ENCODE measurements at regions not wholly inside any gene's neighbourhood (a gene's known extent, or its start where the extent isn't known, plus 50 kb on each side); places are given as distances from the start of the nearest gene placed in this dataset.

DNA sequence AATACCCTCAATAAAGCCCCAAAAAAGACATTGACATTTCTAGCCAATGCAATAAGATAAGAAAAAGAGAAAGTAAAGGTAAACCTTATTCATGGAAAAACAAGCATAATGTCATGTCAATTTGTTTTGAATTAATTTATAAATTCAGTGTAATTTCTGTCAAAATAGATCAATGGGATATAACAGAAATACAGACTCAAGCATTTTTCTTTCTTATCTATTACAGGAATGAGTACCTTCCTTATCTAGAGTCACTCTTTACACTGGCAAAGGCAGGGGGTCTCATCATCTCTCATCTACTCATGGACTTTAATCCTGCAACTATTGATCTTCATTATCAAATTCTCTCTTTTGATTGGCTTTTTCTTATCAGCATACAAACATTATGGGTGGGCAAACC is 127.1 kb upstream of the SHH start:
- TF ChIP-seq, protein P1, sequence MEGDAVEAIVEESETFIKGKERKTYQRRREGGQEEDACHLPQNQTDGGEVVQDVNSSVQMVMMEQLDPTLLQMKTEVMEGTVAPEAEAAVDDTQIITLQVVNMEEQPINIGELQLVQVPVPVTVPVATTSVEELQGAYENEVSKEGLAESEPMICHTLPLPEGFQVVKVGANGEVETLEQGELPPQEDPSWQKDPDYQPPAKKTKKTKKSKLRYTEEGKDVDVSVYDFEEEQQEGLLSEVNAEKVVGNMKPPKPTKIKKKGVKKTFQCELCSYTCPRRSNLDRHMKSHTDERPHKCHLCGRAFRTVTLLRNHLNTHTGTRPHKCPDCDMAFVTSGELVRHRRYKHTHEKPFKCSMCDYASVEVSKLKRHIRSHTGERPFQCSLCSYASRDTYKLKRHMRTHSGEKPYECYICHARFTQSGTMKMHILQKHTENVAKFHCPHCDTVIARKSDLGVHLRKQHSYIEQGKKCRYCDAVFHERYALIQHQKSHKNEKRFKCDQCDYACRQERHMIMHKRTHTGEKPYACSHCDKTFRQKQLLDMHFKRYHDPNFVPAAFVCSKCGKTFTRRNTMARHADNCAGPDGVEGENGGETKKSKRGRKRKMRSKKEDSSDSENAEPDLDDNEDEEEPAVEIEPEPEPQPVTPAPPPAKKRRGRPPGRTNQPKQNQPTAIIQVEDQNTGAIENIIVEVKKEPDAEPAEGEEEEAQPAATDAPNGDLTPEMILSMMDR (conservative IDR thresholded peaks at IDR 0.05) = no peak
- no peak for TF ChIP-seq ZFX (IDR thresholded peaks at IDR 0.05)

Measured in C4-2B (cell line).